NT2/D1 (cell line): ENCODE measurements at regions not wholly inside any gene's neighbourhood (a gene's known extent, or its start where the extent isn't known, plus 50 kb on each side); places are given as distances from the start of the nearest gene placed in this dataset.

ENCODE experiments used
- DNase-seq: peaks from one replicate; pipeline ENCODE4 v3.0.0-alpha.2; 2011; ENCODE audit warnings: low read depth, low spot score
- H3K27me3 ChIP-seq: 2 replicates; pipeline ENCODE4 v1.6.0; 2011; ENCODE audit warnings: mild to moderate bottlenecking; ENCODE audit not compliant: insufficient read length, insufficient read depth
- H3K36me3 ChIP-seq: 2 replicates; pipeline ENCODE4 v1.6.1; 2011; ENCODE audit warnings: mild to moderate bottlenecking, low read length, mixed read lengths; ENCODE audit not compliant: insufficient read depth, insufficient read length
- H3K4me1 ChIP-seq: 2 replicates; pipeline ENCODE4 v1.5.1; 2011; ENCODE audit not compliant: insufficient read depth, insufficient read length
- H3K4me3 ChIP-seq: 2 replicates; pipeline ENCODE4 v1.5.1; 2011; ENCODE audit warnings: low read depth; ENCODE audit not compliant: insufficient read length
- H3K9ac ChIP-seq: 2 replicates; pipeline ENCODE4 v1.6.0; 2011; ENCODE audit warnings: low read depth; ENCODE audit not compliant: insufficient read length
- H3K9me3 ChIP-seq: 2 replicates; pipeline ENCODE4 v1.5.1; 2011; ENCODE audit warnings: mild to moderate bottlenecking, low read length; ENCODE audit not compliant: insufficient read depth
- SUZ12 ChIP-seq: IDR thresholded peaks from 2 replicates; pipeline ENCODE4 v1.6.1; 2011; ENCODE audit not compliant: insufficient read length, insufficient read depth; ENCODE audit errors: extremely low read depth
- YY1 ChIP-seq: IDR thresholded peaks from 2 replicates; pipeline ENCODE4 v1.6.1; 2011; ENCODE audit not compliant: insufficient read length, insufficient read depth
- ZNF274 ChIP-seq: IDR thresholded peaks from 2 replicates; pipeline ENCODE4 v1.6.1; 2011; ENCODE audit warnings: mild to moderate bottlenecking, low read depth, low read length

DNA sequence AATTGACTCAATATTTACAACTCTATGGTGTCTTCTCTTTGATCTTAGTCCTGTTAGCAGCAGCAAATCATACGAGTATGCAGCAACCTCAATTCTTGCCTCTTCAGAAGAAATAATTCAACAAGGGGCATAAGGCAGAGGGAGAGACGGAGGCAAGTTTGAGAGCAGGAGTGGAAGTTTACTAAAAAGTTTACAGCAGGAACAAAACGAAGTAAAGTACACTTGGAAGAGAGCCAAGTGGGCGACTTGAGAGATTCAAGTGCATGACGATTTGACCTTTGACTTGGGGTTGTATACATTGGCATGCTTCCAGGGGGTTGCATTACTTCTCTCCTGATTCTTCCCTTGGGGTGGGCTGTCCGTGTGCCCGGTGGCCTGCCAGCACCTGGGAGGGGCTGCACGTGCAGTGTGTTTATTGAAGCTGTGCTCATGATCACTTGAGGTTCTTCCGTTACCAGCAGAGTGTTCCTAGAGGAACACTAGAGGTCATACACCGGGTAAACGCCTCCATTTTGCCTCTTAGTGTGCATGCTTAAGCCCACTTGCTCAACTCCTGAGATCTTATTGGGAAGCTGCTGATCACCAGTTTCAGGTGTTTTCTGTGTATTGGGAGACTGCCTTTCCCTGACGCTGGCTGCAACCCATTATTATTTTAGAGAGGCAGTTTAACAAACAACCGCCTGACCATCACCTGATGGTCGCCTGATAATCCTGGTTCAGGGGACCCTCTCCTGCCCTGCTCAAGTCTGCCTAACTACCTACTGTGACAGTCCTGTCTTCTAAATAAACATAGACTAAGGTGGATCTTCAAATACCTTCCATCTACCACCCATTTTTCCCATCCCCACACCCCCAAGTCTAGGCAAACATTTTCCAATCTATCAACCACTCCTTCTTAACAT lies 172.4 kb upstream of the MYLIP start:
- DNase-seq = no peak
- Histone ChIP-seq H3K9me3 (0 out of 2 replicates have a peak, but pooled peaks cover 8% of the 10 kb centered on the region), H3K4me3 (no peak overlapping the region), H3K36me3 (no peaks in the 10 kb centered on the region), H3K9ac (no peak overlapping the region), H3K27me3 (no peaks in the 10 kb centered on the region), H3K4me1 (no peaks in the 10 kb centered on the region)
- TF ChIP-seq YY1 = no peak
- TF ChIP-seq SUZ12 = no peak
- TF ChIP-seq ZNF274 = no peak

DNA sequence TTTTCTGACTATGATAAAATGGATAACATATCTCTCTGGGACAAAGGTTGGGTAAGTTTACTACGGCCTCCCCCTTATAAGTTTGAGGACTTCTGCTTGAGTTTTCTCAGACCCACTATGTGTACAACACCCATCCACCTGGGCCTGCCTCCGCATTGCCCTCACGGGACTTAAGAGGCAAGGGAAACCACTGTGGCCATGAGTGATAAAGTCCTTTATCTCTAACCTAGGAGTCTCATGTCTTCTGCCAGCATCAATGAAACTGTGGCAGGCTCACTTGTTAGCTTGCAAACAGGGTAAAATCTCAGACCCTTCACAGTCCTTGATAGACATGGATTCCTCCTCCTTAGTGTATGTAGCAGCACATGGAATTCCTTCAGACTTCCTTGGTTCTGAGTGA lies 173.4 kb upstream of the MYLIP start:
- Histone ChIP-seq H3K9ac (no peak overlapping the region), H3K27me3 (no peaks in the 10 kb centered on the region)
- TF ChIP-seq SUZ12 (no peak), ZNF274 (no peak), YY1 (no peak)

DNA sequence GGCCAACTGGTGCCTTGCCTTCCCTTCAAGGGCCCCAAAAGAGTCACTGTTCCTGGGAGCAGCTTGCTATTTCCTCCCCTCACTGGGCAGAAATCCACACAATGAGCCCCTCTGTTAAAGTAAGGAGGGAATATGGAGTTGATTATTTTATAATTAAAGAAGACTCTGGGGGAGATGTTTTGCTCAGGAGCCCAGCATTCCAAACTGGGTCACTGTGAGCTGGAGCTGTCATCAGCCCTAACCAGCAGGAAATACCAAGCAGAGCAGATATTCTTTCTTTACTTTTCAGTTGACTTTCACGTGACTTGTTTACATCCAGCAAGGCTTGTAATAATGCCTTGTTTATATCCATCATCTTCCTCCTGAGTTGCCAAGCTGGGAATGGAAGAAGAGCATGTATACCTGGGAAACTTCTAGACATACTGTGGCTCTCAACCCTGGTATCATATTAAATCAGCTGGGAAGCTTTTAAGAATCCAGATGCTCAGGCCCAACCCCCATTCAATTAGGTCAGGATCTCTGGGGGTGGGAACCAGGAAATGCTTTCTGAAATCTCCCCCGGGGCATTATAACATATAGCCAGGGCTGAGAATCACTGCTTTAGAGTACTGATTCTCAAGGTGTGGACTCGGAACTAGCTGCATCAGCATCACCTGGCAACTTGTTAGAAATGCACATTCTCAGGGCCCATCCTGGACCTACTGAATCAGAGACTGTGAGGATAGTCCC lies 175.6 kb upstream of the MYLIP start:
- Histone ChIP-seq H3K9ac (no peak overlapping the region), H3K4me1 (no peaks in the 10 kb centered on the region), H3K36me3 (no peaks in the 10 kb centered on the region), H3K27me3 (no peaks in the 10 kb centered on the region), H3K9me3 (no peaks in the 10 kb centered on the region), H3K4me3 (no peak overlapping the region)
- DNase-seq = no peak
- TF ChIP-seq SUZ12 (no peak), ZNF274 (no peak)

More for the DNA sequence above, 173.4 kb upstream of the MYLIP start:
- H3K36me3 ChIP-seq = no peaks in the 10 kb centered on the region
- no peak overlapping the region for H3K4me3 ChIP-seq
- H3K4me1 ChIP-seq = no peaks in the 10 kb centered on the region
- 0 out of 2 replicates have a peak, but pooled peaks cover 4% of the 10 kb centered on the region for H3K9me3 ChIP-seq
- DNase-seq = no peak

DNA sequence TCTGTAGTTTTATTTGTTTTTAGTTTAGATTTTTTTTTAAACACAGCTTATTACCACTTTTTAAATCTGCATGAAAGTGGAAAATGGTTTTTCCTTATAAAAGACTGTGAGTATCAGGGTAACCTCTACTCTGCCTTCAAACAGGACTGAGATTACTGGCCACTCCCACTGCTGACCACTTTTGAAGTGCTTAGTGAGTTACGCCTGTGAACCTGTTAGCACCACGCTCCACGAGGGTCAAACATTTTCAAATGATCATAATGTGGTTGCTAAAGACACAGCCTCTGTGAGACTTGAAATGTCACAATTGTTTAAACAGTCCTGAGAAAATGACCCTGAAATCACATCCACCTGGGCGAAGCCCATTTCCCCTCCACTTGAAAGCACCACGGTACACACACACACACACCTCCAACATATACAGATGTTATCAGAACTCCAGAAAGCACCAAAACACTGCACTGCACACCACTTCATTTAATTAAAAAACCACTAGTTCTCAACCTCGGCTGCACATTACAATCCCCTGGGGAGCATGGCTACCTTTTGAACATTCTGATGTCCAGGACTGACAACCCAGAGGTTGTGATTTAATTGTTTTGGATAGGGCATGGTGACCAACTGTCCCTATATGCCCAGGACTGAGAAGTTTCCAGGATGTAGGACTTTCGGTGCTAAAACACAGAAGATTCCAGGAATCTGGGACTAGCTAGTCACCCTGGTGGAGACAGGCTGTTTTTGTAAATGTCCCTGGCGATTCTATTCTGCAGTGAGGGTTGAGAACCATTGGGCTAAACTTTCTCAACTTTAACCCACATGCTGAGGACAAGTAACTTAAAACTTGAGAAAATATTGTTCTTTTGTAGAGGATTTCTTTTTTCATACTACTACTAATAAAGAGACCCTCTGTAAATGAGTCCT lies 176.4 kb upstream of the MYLIP start:
- TF ChIP-seq YY1 (no peak), ZNF274 (no peak), SUZ12 (no peak)
- H3K4me1 ChIP-seq = no peaks in the 10 kb centered on the region
- no peaks in the 10 kb centered on the region for H3K36me3 ChIP-seq
- no peak overlapping the region for H3K4me3 ChIP-seq
- no peak overlapping the region for H3K9ac ChIP-seq
- DNase-seq = no peak
- H3K27me3 ChIP-seq = no peaks in the 10 kb centered on the region
- no peaks in the 10 kb centered on the region for H3K9me3 ChIP-seq

DNA sequence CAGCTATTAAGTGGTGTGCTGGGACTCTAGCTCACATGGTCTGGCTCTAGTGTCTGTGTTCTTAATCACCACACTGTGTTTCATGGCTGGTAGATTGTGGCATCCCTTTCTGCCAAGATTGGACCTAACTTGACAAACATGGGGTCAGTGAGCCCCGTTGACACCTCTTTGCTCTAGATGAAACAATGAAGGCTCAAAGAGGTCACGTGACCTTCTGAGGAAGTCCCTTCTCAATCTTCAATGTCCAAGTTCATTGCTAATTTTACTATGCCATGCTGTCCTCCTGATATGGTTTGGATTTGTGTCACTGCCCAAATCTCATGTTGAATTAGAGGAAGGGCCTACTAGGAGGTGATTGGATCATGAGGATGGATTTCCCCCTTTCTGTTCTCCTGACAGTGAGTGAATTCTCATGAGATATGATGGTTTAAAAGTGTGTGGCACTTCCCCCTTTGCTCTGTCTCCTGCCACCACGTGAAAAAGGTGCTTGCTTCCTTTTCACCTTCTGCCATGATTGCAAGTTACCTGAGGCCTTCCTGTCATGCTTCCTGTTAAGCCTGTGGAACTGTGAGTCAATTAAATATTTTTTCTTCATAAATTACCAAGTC lies 177.8 kb upstream of the MYLIP start:
- no peak overlapping the region for H3K4me3 ChIP-seq
- TF ChIP-seq ZNF274 (no peak), SUZ12 (no peak), YY1 (no peak)
- no peaks in the 10 kb centered on the region for H3K36me3 ChIP-seq
- DNase-seq = no peak
- H3K9ac ChIP-seq = no peak overlapping the region
- no peaks in the 10 kb centered on the region for H3K4me1 ChIP-seq
- no peaks in the 10 kb centered on the region for H3K27me3 ChIP-seq
- H3K9me3 ChIP-seq = no peaks in the 10 kb centered on the region

DNA sequence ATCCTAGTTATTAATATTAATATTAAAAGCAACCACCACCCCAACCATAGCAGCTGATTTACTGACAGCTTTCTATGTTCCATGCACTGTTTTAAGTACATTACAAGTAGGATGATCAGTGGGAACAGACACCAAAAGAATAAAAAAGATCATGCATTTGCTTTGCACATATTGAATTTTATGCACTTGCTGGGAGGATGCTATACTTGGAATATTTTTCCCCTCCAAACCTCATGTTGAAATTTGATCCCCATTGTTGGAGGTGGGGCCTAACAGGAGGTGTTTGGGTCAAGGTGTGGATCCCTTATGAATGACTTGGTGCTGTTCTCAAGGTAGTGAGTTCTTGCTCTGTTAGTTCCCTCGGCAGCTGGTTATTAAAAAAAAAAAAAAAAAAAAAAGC lies 178.9 kb upstream of the MYLIP start:
- Histone ChIP-seq H3K4me3 (no peak overlapping the region), H3K36me3 (no peaks in the 10 kb centered on the region), H3K9me3 (no peaks in the 10 kb centered on the region), H3K9ac (no peak overlapping the region), H3K27me3 (no peaks in the 10 kb centered on the region), H3K4me1 (no peaks in the 10 kb centered on the region)
- no peak for DNase-seq
- TF ChIP-seq ZNF274 = no peak
- TF ChIP-seq YY1 = no peak
- no peak for TF ChIP-seq SUZ12
